CD8-positive, alpha-beta memory T cell (primary cell): ENCODE measurements at regions not wholly inside any gene's neighbourhood (a gene's known extent, or its start where the extent isn't known, plus 50 kb on each side); places are given as distances from the start of the nearest gene placed in this dataset.

Experiments
- CTCF ChIA-PET: fragments of 350-600 bp; sonication (Branson Sonifier 250); formaldehyde crosslinking; loops from one replicate; lab custom pipeline; 2021; ENCODE audit warnings: antibody characterized with exemption; lab: Charles Lee
- POLR2A ChIA-PET: fragments of 350-600 bp; sonication (Branson Sonifier 250); formaldehyde crosslinking; loops from one replicate; lab custom pipeline; 2021; ENCODE audit warnings: antibody characterized with exemption; lab: Charles Lee
- DNase-seq, 5 donors: peaks; one replicate each; pipeline versions ENCODE4 v3.0.0 to v3.0.0-alpha.2; 2020 to 2022; ENCODE audit warnings: mixed read lengths in 1 of 5
- H3K27ac ChIP-seq: one replicate; pipeline ENCODE4 v1.7.0; 2013; ENCODE audit warnings: low read depth, mild to moderate bottlenecking, low read length, moderate library complexity
- H3K27me3 ChIP-seq: 2 replicates; pipeline ENCODE4 v1.7.0; 2013; ENCODE audit warnings: low read length, mild to moderate bottlenecking; ENCODE audit not compliant: insufficient read depth, poor library complexity, severe bottlenecking
- H3K36me3 ChIP-seq: 2 replicates; pipeline ENCODE4 v1.7.0; 2013; ENCODE audit warnings: mild to moderate bottlenecking, low read length, moderate library complexity; ENCODE audit not compliant: insufficient read depth
- H3K4me1 ChIP-seq: 2 replicates; pipeline ENCODE4 v1.7.0; 2013; ENCODE audit warnings: mild to moderate bottlenecking, low read length, moderate library complexity; ENCODE audit not compliant: insufficient read depth
- H3K4me3 ChIP-seq: 2 replicates; pipeline ENCODE4 v1.7.0; 2013; ENCODE audit warnings: mild to moderate bottlenecking, low read length
- H3K9me3 ChIP-seq: 2 replicates; pipeline ENCODE4 v1.7.0; 2013; ENCODE audit warnings: mild to moderate bottlenecking, low read length
- H3K27ac Mint-ChIP-seq, 8 donors: one replicate each; pipeline ENCODE4 v1.8.0; 2020 to 2021; ENCODE audit warnings: mixed read lengths in 8 of 8, mild to moderate bottlenecking in 6 of 8, inconsistent platforms in 3 of 8, moderate library complexity in 3 of 8
- H3K27me3 Mint-ChIP-seq, 2 donors: one replicate each; pipeline ENCODE4 v1.8.0; 2020 to 2021; ENCODE audit warnings: mixed read lengths in 2 of 2, mild to moderate bottlenecking in 1 of 2, moderate library complexity in 1 of 2
- H3K36me3 Mint-ChIP-seq, 3 donors: one replicate each; pipeline ENCODE4 v1.8.0; 2020 to 2021; ENCODE audit warnings: mixed read lengths in 3 of 3, inconsistent platforms in 1 of 3, mild to moderate bottlenecking in 1 of 3
- H3K4me1 Mint-ChIP-seq, 3 donors: one replicate each; pipeline ENCODE4 v1.8.0; 2020 to 2021; ENCODE audit warnings: mixed read lengths in 3 of 3, inconsistent platforms in 1 of 3, mild to moderate bottlenecking in 1 of 3
- H3K4me3 Mint-ChIP-seq, 7 donors: one replicate each; pipeline ENCODE4 v1.8.0; 2020 to 2021; ENCODE audit warnings: mixed read lengths in 7 of 7, mild to moderate bottlenecking in 6 of 7, moderate library complexity in 4 of 7, inconsistent platforms in 2 of 7
- H3K9me3 Mint-ChIP-seq, 5 donors: one replicate each; pipeline ENCODE4 v1.8.0; 2020 to 2022; ENCODE audit warnings: mixed read lengths in 5 of 5, mild to moderate bottlenecking in 3 of 5, moderate library complexity in 2 of 5, inconsistent platforms in 1 of 5

GRCh38 chr1:222202831-222203230 is 345.1 kb downstream of the HHIPL2 start:
- no peaks in the 10 kb centered on the region for H3K4me1 Mint-ChIP-seq
- H3K4me3 Mint-ChIP-seq: no peak overlapping the region
- H3K4me3 ChIP-seq: no peak overlapping the region
- H3K27me3 ChIP-seq: no peaks in the 10 kb centered on the region
- POLR2A ChIA-PET: no interaction called here
- no peaks in the 10 kb centered on the region for H3K4me1 ChIP-seq
- no peaks in the 10 kb centered on the region for H3K36me3 ChIP-seq
- H3K27me3 Mint-ChIP-seq: peaks cover 5 to 6% of the 10 kb centered on the region in 2 donors
- H3K36me3 Mint-ChIP-seq: no peaks in the 10 kb centered on the region
- H3K27ac Mint-ChIP-seq: no peak overlapping the region
- CTCF ChIA-PET: no interaction called here
- no peaks in the 10 kb centered on the region for H3K9me3 ChIP-seq
- H3K9me3 Mint-ChIP-seq: no peaks in the 10 kb centered on the region
- no peak for DNase-seq
- no peak overlapping the region for H3K27ac ChIP-seq

GRCh38 chr1:222196736-222197135 is 351.2 kb downstream of the HHIPL2 start:
- Histone ChIP-seq H3K36me3 (no peaks in the 10 kb centered on the region), H3K4me1 (no peaks in the 10 kb centered on the region), H3K27ac (no peak overlapping the region), H3K9me3 (no peaks in the 10 kb centered on the region), H3K27me3 (no peaks in the 10 kb centered on the region), H3K4me3 (no peak overlapping the region)
- ChIA-PET POLR2A (no interaction called here), CTCF (no interaction called here)
- Mint-ChIP-seq H3K4me1 (no peaks in the 10 kb centered on the region), H3K36me3 (no peaks in the 10 kb centered on the region), H3K4me3 (no peak overlapping the region), H3K27me3 (peaks cover 4 to 6% of the 10 kb centered on the region in 2 donors), H3K27ac (no peak overlapping the region), H3K9me3 (peaks cover 0 to 2% (median 0%) of the 10 kb centered on the region in 5 donors)
- no peak for DNase-seq

GRCh38 chr1:222196288-222196687 is 351.6 kb downstream of the HHIPL2 start:
- Histone ChIP-seq H3K4me1 (no peaks in the 10 kb centered on the region), H3K27me3 (no peaks in the 10 kb centered on the region), H3K4me3 (no peak overlapping the region), H3K27ac (no peak overlapping the region), H3K36me3 (no peaks in the 10 kb centered on the region), H3K9me3 (no peaks in the 10 kb centered on the region)
- Mint-ChIP-seq H3K36me3 (no peaks in the 10 kb centered on the region), H3K27me3 (peaks cover 4 to 6% of the 10 kb centered on the region in 2 donors), H3K4me3 (no peak overlapping the region), H3K4me1 (no peaks in the 10 kb centered on the region), H3K27ac (no peak overlapping the region), H3K9me3 (peaks cover 0 to 3% (median 0%) of the 10 kb centered on the region in 5 donors)
- DNase-seq: no peak
- POLR2A ChIA-PET: no interaction called here
- CTCF ChIA-PET: no interaction called here

GRCh38 chr1:222195857-222196256 is 352.0 kb downstream of the HHIPL2 start:
- Mint-ChIP-seq H3K4me3 (no peak overlapping the region), H3K4me1 (no peaks in the 10 kb centered on the region), H3K27me3 (peaks cover 4 to 6% of the 10 kb centered on the region in 2 donors), H3K27ac (no peak overlapping the region), H3K36me3 (no peaks in the 10 kb centered on the region), H3K9me3 (peaks cover 0 to 3% (median 0%) of the 10 kb centered on the region in 5 donors)
- no peaks in the 10 kb centered on the region for H3K4me1 ChIP-seq
- no peak overlapping the region for H3K4me3 ChIP-seq
- H3K27ac ChIP-seq: no peak overlapping the region
- CTCF ChIA-PET: no interaction called here
- no peaks in the 10 kb centered on the region for H3K36me3 ChIP-seq
- no peaks in the 10 kb centered on the region for H3K9me3 ChIP-seq
- POLR2A ChIA-PET: no interaction called here
- no peaks in the 10 kb centered on the region for H3K27me3 ChIP-seq
- DNase-seq: no peak

GRCh38 chr1:222189218-222189617 is 358.7 kb downstream of the HHIPL2 start:
- H3K9me3 ChIP-seq: no peaks in the 10 kb centered on the region
- H3K4me1 Mint-ChIP-seq: no peaks in the 10 kb centered on the region
- ChIA-PET CTCF (no interaction called here), POLR2A (no interaction called here)
- H3K27me3 ChIP-seq: no peaks in the 10 kb centered on the region
- peaks cover 0 to 3% (median 0%) of the 10 kb centered on the region in 5 donors for H3K9me3 Mint-ChIP-seq
- H3K27me3 Mint-ChIP-seq: peaks cover 0 to 2% of the 10 kb centered on the region in 2 donors
- no peak overlapping the region for H3K4me3 Mint-ChIP-seq
- DNase-seq: no peak
- H3K4me1 ChIP-seq: no peaks in the 10 kb centered on the region
- H3K27ac ChIP-seq: no peak overlapping the region
- H3K27ac Mint-ChIP-seq: no peak overlapping the region
- H3K4me3 ChIP-seq: no peak overlapping the region
- no peaks in the 10 kb centered on the region for H3K36me3 Mint-ChIP-seq
- H3K36me3 ChIP-seq: no peaks in the 10 kb centered on the region

GRCh38 chr1:222187566-222188332 is 360.2 kb downstream of the HHIPL2 start:
- ChIA-PET POLR2A (no interaction called here), CTCF (no interaction called here)
- Histone ChIP-seq H3K4me1 (no peaks in the 10 kb centered on the region), H3K27ac (no peak overlapping the region), H3K27me3 (no peaks in the 10 kb centered on the region), H3K9me3 (no peaks in the 10 kb centered on the region), H3K36me3 (no peaks in the 10 kb centered on the region), H3K4me3 (no peak overlapping the region)
- Mint-ChIP-seq H3K27ac (no peak overlapping the region), H3K36me3 (no peaks in the 10 kb centered on the region), H3K4me3 (no peak overlapping the region), H3K27me3 (peaks cover 0 to 2% of the 10 kb centered on the region in 2 donors), H3K9me3 (peaks cover 0 to 4% (median 3%) of the 10 kb centered on the region in 5 donors), H3K4me1 (no peaks in the 10 kb centered on the region)
- DNase-seq: no peak

GRCh38 chr1:222182641-222183040 is 365.3 kb downstream of the HHIPL2 start:
- Mint-ChIP-seq H3K4me3 (no peak overlapping the region), H3K9me3 (peaks cover 0 to 6% (median 4%) of the 10 kb centered on the region in 5 donors), H3K36me3 (no peaks in the 10 kb centered on the region)

GRCh38 chr1:222181191-222181590 is 366.7 kb downstream of the HHIPL2 start:
- DNase-seq: no peak
- no peaks in the 10 kb centered on the region for H3K36me3 ChIP-seq
- peaks cover 2 to 4% of the 10 kb centered on the region in 2 donors for H3K27me3 Mint-ChIP-seq
- H3K4me3 Mint-ChIP-seq: no peak overlapping the region
- H3K27me3 ChIP-seq: no peaks in the 10 kb centered on the region
- peaks cover 0 to 1% (median 0%) of the 10 kb centered on the region in 3 donors for H3K36me3 Mint-ChIP-seq
- H3K27ac Mint-ChIP-seq: no peak overlapping the region
- no peak overlapping the region for H3K4me3 ChIP-seq
- no peak overlapping the region for H3K27ac ChIP-seq
- CTCF ChIA-PET: no interaction called here
- no peaks in the 10 kb centered on the region for H3K4me1 Mint-ChIP-seq
- POLR2A ChIA-PET: no interaction called here
- no peaks in the 10 kb centered on the region for H3K4me1 ChIP-seq
- no peaks in the 10 kb centered on the region for H3K9me3 ChIP-seq
- H3K9me3 Mint-ChIP-seq: peaks cover 0 to 6% (median 4%) of the 10 kb centered on the region in 5 donors

More at GRCh38 chr1:222182641-222183040, 365.3 kb downstream of the HHIPL2 start:
- POLR2A ChIA-PET: no interaction called here
- no peaks in the 10 kb centered on the region for H3K27me3 Mint-ChIP-seq
- H3K27me3 ChIP-seq: no peaks in the 10 kb centered on the region
- no peak overlapping the region for H3K27ac Mint-ChIP-seq
- no peak overlapping the region for H3K4me3 ChIP-seq
- no peaks in the 10 kb centered on the region for H3K4me1 Mint-ChIP-seq
- no peaks in the 10 kb centered on the region for H3K36me3 ChIP-seq
- no peak for DNase-seq
- H3K4me1 ChIP-seq: no peaks in the 10 kb centered on the region
- H3K9me3 ChIP-seq: no peaks in the 10 kb centered on the region
- H3K27ac ChIP-seq: no peak overlapping the region
- CTCF ChIA-PET: no interaction called here
